ENCODE measurements at regions not wholly inside any gene's neighbourhood (a gene's known extent, or its start where the extent isn't known, plus 50 kb on each side); places are given as distances from the start of the nearest gene placed in this dataset.

GRCh38 chr5:163041254-163041653 lies 396.1 kb upstream of the CCNG1 start:
- no peak overlapping the region for H4K12ac ChIP-seq (ENCODE audit: low read depth, low read length)

GRCh38 chr5:163079618-163080017 lies 357.8 kb upstream of the CCNG1 start:
- no CpG with 5 or more reads among the region's 3 CpGs for WGBS (ENCODE audit: extremely low coverage, insufficient coverage, insufficient read length)

More at GRCh38 chr5:163041254-163041653, 396.1 kb upstream of the CCNG1 start:
- Histone ChIP-seq H3K18ac (ENCODE audit: low read length) (no peak overlapping the region), H3K79me2 (ENCODE audit: control insufficient read depth, insufficient read depth, low read length, poor library complexity) (no peaks in the 10 kb centered on the region), H3K14ac (ENCODE audit: low read length) (no peak overlapping the region), H2BK120ac (ENCODE audit: insufficient read depth, low read length, poor library complexity) (no peak overlapping the region), H2BK12ac (ENCODE audit: low read length) (no peak overlapping the region), H3K36me3 (ENCODE audit: control insufficient read depth in 1 of 2, insufficient read depth in 2 of 2, low read length in 2 of 2) (no peaks in the 10 kb centered on the region), H2BK5ac (ENCODE audit: low read depth, low read length, poor library complexity) (no peak overlapping the region), H3K27ac (ENCODE audit: low read depth, low read length) (no peak overlapping the region), H4K91ac (ENCODE audit: low read depth, low read length) (no peak overlapping the region), H3K4ac (ENCODE audit: low read depth, low read length) (no peak overlapping the region), H3K4me1 (ENCODE audit: control insufficient read depth in 1 of 2, insufficient read depth in 2 of 2, low read length in 2 of 2) (no peaks in the 10 kb centered on the region), H2AK5ac (ENCODE audit: low read length) (no peak overlapping the region), H3K79me1 (ENCODE audit: low read length) (no peaks in the 10 kb centered on the region), H3K4me3 (ENCODE audit: low read depth, low read length) (no peak overlapping the region), H3K9ac (ENCODE audit: low read length) (no peak overlapping the region), H3K23ac (ENCODE audit: low read length) (no peak overlapping the region), H4K8ac (ENCODE audit: low read depth, low read length) (no peak overlapping the region), H3K9me3 (ENCODE audit: insufficient read depth, low read depth, low read length) (no peaks in the 10 kb centered on the region), H2AFZ (ENCODE audit: insufficient read depth, low read length, poor library complexity) (no peak overlapping the region), H3K4me2 (ENCODE audit: low read length) (no peak overlapping the region), H3K27me3 (ENCODE audit: insufficient read depth, low read length) (no peaks in the 10 kb centered on the region)
- WGBS (ENCODE audit: extremely low coverage, insufficient coverage, insufficient read length) = no CpG with 5 or more reads among the region's 1 CpG
- no peak for DNase-seq

GRCh38 chr5:163089230-163089629 lies 348.2 kb upstream of the CCNG1 start:
- no peak overlapping the region for H3K14ac ChIP-seq (ENCODE audit: low read length)
- no peak overlapping the region for H2AFZ ChIP-seq (ENCODE audit: insufficient read depth, low read length, poor library complexity)
- no peak for DNase-seq
- H4K8ac ChIP-seq (ENCODE audit: low read depth, low read length) = no peak overlapping the region
- no peak overlapping the region for H2BK12ac ChIP-seq (ENCODE audit: low read length)
- no peaks in the 10 kb centered on the region for H3K79me2 ChIP-seq (ENCODE audit: control insufficient read depth, insufficient read depth, low read length, poor library complexity)
- no peak overlapping the region for H3K23ac ChIP-seq (ENCODE audit: low read length)
- H3K9me3 ChIP-seq (ENCODE audit: insufficient read depth, low read depth, low read length) = no peaks in the 10 kb centered on the region
- no peak overlapping the region for H3K4me3 ChIP-seq (ENCODE audit: low read depth, low read length)
- H2AK5ac ChIP-seq (ENCODE audit: low read length) = no peak overlapping the region
- no peak overlapping the region for H3K4ac ChIP-seq (ENCODE audit: low read depth, low read length)
- no peaks in the 10 kb centered on the region for H3K79me1 ChIP-seq (ENCODE audit: low read length)
- H3K9ac ChIP-seq (ENCODE audit: low read length) = no peak overlapping the region
- H3K27me3 ChIP-seq (ENCODE audit: insufficient read depth, low read length) = no peaks in the 10 kb centered on the region
- no peaks in the 10 kb centered on the region for H3K36me3 ChIP-seq (ENCODE audit: control insufficient read depth in 1 of 2, insufficient read depth in 2 of 2, low read length in 2 of 2)
- no peak overlapping the region for H2BK5ac ChIP-seq (ENCODE audit: low read depth, low read length, poor library complexity)
- H2BK120ac ChIP-seq (ENCODE audit: insufficient read depth, low read length, poor library complexity) = no peak overlapping the region
- no peak overlapping the region for H4K91ac ChIP-seq (ENCODE audit: low read depth, low read length)
- H3K18ac ChIP-seq (ENCODE audit: low read length) = no peak overlapping the region
- H3K27ac ChIP-seq (ENCODE audit: low read depth, low read length) = no peak overlapping the region
- no peak overlapping the region for H4K12ac ChIP-seq (ENCODE audit: low read depth, low read length)
- WGBS (ENCODE audit: extremely low coverage, insufficient coverage, insufficient read length) = no CpG with 5 or more reads among the region's 1 CpG
- no peak overlapping the region for H3K4me2 ChIP-seq (ENCODE audit: low read length)
- H3K4me1 ChIP-seq (ENCODE audit: control insufficient read depth in 1 of 2, insufficient read depth in 2 of 2, low read length in 2 of 2) = no peaks in the 10 kb centered on the region

More at GRCh38 chr5:163079618-163080017, 357.8 kb upstream of the CCNG1 start:
- Histone ChIP-seq H3K4me3 (ENCODE audit: low read depth, low read length) (no peak overlapping the region), H3K79me1 (ENCODE audit: low read length) (no peaks in the 10 kb centered on the region), H3K9ac (ENCODE audit: low read length) (no peak overlapping the region), H3K4ac (ENCODE audit: low read depth, low read length) (no peak overlapping the region), H3K9me3 (ENCODE audit: insufficient read depth, low read depth, low read length) (no peaks in the 10 kb centered on the region), H3K79me2 (ENCODE audit: control insufficient read depth, insufficient read depth, low read length, poor library complexity) (no peaks in the 10 kb centered on the region), H3K27me3 (ENCODE audit: insufficient read depth, low read length) (no peaks in the 10 kb centered on the region), H3K14ac (ENCODE audit: low read length) (no peak overlapping the region), H4K91ac (ENCODE audit: low read depth, low read length) (no peak overlapping the region), H2BK120ac (ENCODE audit: insufficient read depth, low read length, poor library complexity) (no peak overlapping the region), H3K27ac (ENCODE audit: low read depth, low read length) (no peak overlapping the region), H3K36me3 (ENCODE audit: control insufficient read depth in 1 of 2, insufficient read depth in 2 of 2, low read length in 2 of 2) (no peaks in the 10 kb centered on the region), H2BK5ac (ENCODE audit: low read depth, low read length, poor library complexity) (no peak overlapping the region), H3K18ac (ENCODE audit: low read length) (no peak overlapping the region), H4K8ac (ENCODE audit: low read depth, low read length) (no peak overlapping the region), H2BK12ac (ENCODE audit: low read length) (no peak overlapping the region), H3K4me2 (ENCODE audit: low read length) (no peak overlapping the region), H3K23ac (ENCODE audit: low read length) (no peak overlapping the region), H4K12ac (ENCODE audit: low read depth, low read length) (no peak overlapping the region), H2AK5ac (ENCODE audit: low read length) (no peak overlapping the region), H3K4me1 (ENCODE audit: control insufficient read depth in 1 of 2, insufficient read depth in 2 of 2, low read length in 2 of 2) (no peaks in the 10 kb centered on the region), H2AFZ (ENCODE audit: insufficient read depth, low read length, poor library complexity) (no peak overlapping the region)
- DNase-seq = no peak

GRCh38 chr5:163089926-163090325 lies 347.5 kb upstream of the CCNG1 start:
- no peak overlapping the region for H3K27ac ChIP-seq (ENCODE audit: low read depth, low read length)
- no peaks in the 10 kb centered on the region for H3K4me1 ChIP-seq (ENCODE audit: control insufficient read depth in 1 of 2, insufficient read depth in 2 of 2, low read length in 2 of 2)
- H3K9me3 ChIP-seq (ENCODE audit: insufficient read depth, low read depth, low read length) = no peaks in the 10 kb centered on the region
- no peak overlapping the region for H3K4me3 ChIP-seq (ENCODE audit: low read depth, low read length)
- no peak overlapping the region for H2BK120ac ChIP-seq (ENCODE audit: insufficient read depth, low read length, poor library complexity)
- no peaks in the 10 kb centered on the region for H3K27me3 ChIP-seq (ENCODE audit: insufficient read depth, low read length)
- no peak overlapping the region for H2AK5ac ChIP-seq (ENCODE audit: low read length)
- H3K36me3 ChIP-seq (ENCODE audit: control insufficient read depth in 1 of 2, insufficient read depth in 2 of 2, low read length in 2 of 2) = no peaks in the 10 kb centered on the region
- no peak overlapping the region for H4K8ac ChIP-seq (ENCODE audit: low read depth, low read length)
- H3K4me2 ChIP-seq (ENCODE audit: low read length) = no peak overlapping the region
- H4K91ac ChIP-seq (ENCODE audit: low read depth, low read length) = no peak overlapping the region
- H2AFZ ChIP-seq (ENCODE audit: insufficient read depth, low read length, poor library complexity) = no peak overlapping the region
- H3K4ac ChIP-seq (ENCODE audit: low read depth, low read length) = no peak overlapping the region
- no peak overlapping the region for H2BK12ac ChIP-seq (ENCODE audit: low read length)
- no peak overlapping the region for H4K12ac ChIP-seq (ENCODE audit: low read depth, low read length)
- no peak overlapping the region for H3K9ac ChIP-seq (ENCODE audit: low read length)
- no peak overlapping the region for H2BK5ac ChIP-seq (ENCODE audit: low read depth, low read length, poor library complexity)
- no peak overlapping the region for H3K23ac ChIP-seq (ENCODE audit: low read length)
- no peak overlapping the region for H3K18ac ChIP-seq (ENCODE audit: low read length)
- DNase-seq = no peak
- no CpG with 5 or more reads among the region's 1 CpG for WGBS (ENCODE audit: extremely low coverage, insufficient coverage, insufficient read length)
- no peaks in the 10 kb centered on the region for H3K79me2 ChIP-seq (ENCODE audit: control insufficient read depth, insufficient read depth, low read length, poor library complexity)
- no peaks in the 10 kb centered on the region for H3K79me1 ChIP-seq (ENCODE audit: low read length)
- no peak overlapping the region for H3K14ac ChIP-seq (ENCODE audit: low read length)
